Right lobe of liver (tissue), 6 donors: ENCODE measurements at regions not wholly inside any gene's neighbourhood (a gene's known extent, or its start where the extent isn't known, plus 50 kb on each side); places are given as distances from the start of the nearest gene placed in this dataset.

Experiments used
- ATAC-seq, 4 donors: fragments of 200-7000 bp; cut with Tn5 transposase; one replicate each; pipeline ENCODE4 v1.9.1; 2020; ENCODE audit warnings: mild to moderate bottlenecking in 4 of 4, moderate library complexity in 4 of 4
- DNase-seq, 3 donors: peaks; one replicate each; pipeline ENCODE4 v3.0.0-alpha.2; 2020
- H3K27ac ChIP-seq, 3 donors: fragments of 200-600 bp; one replicate each; pipeline ENCODE4 v1.8.0; 2022
- H3K27me3 ChIP-seq, 2 donors: fragments of 200-600 bp; one replicate each; pipeline ENCODE4 v1.8.0; 2022
- H3K36me3 ChIP-seq, 4 donors: fragments of 200-600 bp; sonication (generic) in 1 of 4; one replicate each; pipeline versions ENCODE4 v1.5.1 to v1.8.0; 2017 to 2022; ENCODE audit warnings: control low read depth in 1 of 4
- H3K4me1 ChIP-seq, 4 donors: fragments of 200-600 bp; sonication (generic) in 1 of 4; one replicate each; pipeline versions ENCODE4 v1.5.1 to v1.8.0; 2017 to 2022; ENCODE audit warnings: control low read depth in 1 of 4
- H3K4me3 ChIP-seq, 3 donors: fragments of 200-600 bp; one replicate each; pipeline ENCODE4 v1.8.0; 2022
- H3K9me3 ChIP-seq, 4 donors: fragments of 200-600 bp; sonication (generic) in 1 of 4; one replicate each; pipeline versions ENCODE4 v1.5.1 to v1.8.0; 2017 to 2022; ENCODE audit warnings: control low read depth in 1 of 4
- POLR2A ChIP-seq: fragments of 450-650 bp; IDR thresholded peaks from one replicate; pipeline ENCODE4 v1.6.1; 2017; ENCODE audit warnings: antibody characterized with exemption, mild to moderate bottlenecking
- WGBS: methylation state at CpG from one replicate; pipeline ENCODE4 v1.1.6; 2018; ENCODE audit warnings: low coverage, low lambda C conversion rate; ENCODE audit not compliant: insufficient coverage; ENCODE audit errors: missing lambda C conversion rate; 5-methylcytosine and 5-hydroxymethylcytosine counted together
- intact Hi-C, 2 donors: fragments of 100-400 bp; cut with DNase I; formaldehyde crosslinking; loops; one replicate each; pipeline versions ENCODE4 v1.11.2 to v1.14.1; 2022
- TF ChIP-seq, protein P1 (sequence below), 4 donors: fragments of 200-600 bp in 3 of 4; fragments of 450-650 bp in 1 of 4; IDR thresholded peaks; one replicate each; pipeline versions ENCODE4 v1.5.1 to v1.8.0; 2016 to 2022; ENCODE audit warnings: antibody characterized with exemption in 4 of 4, mild to moderate bottlenecking in 2 of 4
- donor health status: DM: no; HTN: yes; CAD: no.
- donor health status: DM: no; HTN: no; CAD: no.
- donor health status: DM: no; HTN: no; CAD: no.
- donor health status: DM: no; HTN: yes; CAD: no.
- donor health status: DM: no; HTN: yes; CAD: no.

DNA sequence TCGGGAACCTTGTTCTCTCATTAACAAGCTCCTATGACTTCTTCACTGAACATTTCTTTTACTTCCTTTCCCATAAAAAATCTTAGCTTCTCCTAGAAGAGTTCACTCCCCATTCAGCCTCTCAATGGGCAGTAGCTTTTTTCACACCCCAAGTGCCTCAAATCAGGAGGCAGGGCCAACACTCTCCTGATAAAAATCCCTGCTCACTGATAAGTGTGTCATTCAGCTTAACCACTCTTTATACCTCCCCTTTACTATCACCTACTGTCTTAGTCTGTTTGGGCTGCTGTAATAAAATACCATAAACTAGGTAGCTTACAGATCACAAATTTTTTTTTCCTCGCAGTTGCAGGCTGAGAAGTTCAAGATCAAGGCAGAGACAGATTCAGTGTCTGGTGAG is 400.4 kb downstream of the WDR72 start:
- ATAC-seq = no peak

DNA sequence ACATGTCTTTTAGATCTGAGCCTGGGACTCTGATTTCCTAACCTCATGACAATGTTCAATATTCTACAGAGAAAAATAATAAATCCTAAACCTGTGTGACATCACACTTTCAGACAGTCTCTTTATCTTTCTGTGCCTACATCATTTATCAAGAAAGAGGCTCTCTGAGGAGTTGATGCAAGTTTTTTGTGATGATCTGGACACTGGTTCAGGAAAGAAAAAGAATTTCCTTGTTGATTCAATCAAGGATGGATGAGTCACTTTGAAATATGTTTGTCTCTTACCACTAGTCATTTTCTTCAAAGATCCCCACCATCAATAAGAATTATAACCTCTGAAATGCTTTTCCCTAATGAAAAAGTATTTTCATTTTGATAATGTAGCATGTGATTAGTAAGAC is 404.6 kb downstream of the WDR72 start:
- Histone ChIP-seq H3K4me3 (no peak overlapping the region), H3K27ac (no peak overlapping the region), H3K36me3 (no peaks in the 10 kb centered on the region), H3K27me3 (no peaks in the 10 kb centered on the region), H3K4me1 (no peaks in the 10 kb centered on the region), H3K9me3 (no peaks in the 10 kb centered on the region)
- ATAC-seq (no peak), DNase-seq (no peak)
- intact Hi-C loops = no loop called here
- TF ChIP-seq, protein P1, sequence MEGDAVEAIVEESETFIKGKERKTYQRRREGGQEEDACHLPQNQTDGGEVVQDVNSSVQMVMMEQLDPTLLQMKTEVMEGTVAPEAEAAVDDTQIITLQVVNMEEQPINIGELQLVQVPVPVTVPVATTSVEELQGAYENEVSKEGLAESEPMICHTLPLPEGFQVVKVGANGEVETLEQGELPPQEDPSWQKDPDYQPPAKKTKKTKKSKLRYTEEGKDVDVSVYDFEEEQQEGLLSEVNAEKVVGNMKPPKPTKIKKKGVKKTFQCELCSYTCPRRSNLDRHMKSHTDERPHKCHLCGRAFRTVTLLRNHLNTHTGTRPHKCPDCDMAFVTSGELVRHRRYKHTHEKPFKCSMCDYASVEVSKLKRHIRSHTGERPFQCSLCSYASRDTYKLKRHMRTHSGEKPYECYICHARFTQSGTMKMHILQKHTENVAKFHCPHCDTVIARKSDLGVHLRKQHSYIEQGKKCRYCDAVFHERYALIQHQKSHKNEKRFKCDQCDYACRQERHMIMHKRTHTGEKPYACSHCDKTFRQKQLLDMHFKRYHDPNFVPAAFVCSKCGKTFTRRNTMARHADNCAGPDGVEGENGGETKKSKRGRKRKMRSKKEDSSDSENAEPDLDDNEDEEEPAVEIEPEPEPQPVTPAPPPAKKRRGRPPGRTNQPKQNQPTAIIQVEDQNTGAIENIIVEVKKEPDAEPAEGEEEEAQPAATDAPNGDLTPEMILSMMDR (IDR thresholded peaks at IDR 0.05) = no peak
- no peak for TF ChIP-seq POLR2A

More for the DNA sequence above, 400.4 kb downstream of the WDR72 start:
- Histone ChIP-seq H3K27ac (no peak overlapping the region), H3K36me3 (no peaks in the 10 kb centered on the region), H3K9me3 (no peaks in the 10 kb centered on the region), H3K4me3 (no peak overlapping the region), H3K4me1 (no peaks in the 10 kb centered on the region), H3K27me3 (no peaks in the 10 kb centered on the region)
- WGBS = 77% methylated on average over 2 of the region's 2 CpGs
- no peak for DNase-seq
- intact Hi-C loops = no loop called here
- no peak for TF ChIP-seq POLR2A
- TF ChIP-seq, protein P1 (IDR thresholded peaks at IDR 0.05) = no peak

DNA sequence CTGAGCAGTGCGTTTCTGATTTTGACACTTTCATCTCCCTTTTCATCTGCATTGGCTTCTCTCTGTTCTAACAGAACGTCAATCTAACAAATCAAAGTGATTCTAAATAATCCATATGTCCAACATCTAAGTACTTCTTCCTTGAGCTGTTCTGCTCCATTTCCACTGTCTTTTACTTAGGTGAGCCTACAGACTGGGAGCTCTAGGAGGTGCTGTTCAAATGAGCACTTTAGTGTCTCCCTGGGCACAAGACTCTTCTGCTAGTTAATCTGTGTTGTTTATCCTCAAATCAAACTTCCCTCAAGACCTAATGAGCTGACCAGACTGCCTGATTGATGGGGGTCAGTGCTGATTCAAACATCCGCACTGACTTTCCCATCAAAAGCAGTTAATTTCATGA is 408.1 kb downstream of the WDR72 start:
- TF ChIP-seq, protein P1 (IDR thresholded peaks at IDR 0.05) = no peak
- TF ChIP-seq POLR2A = no peak
- no peak overlapping the region for H3K27ac ChIP-seq
- no peak overlapping the region for H3K4me3 ChIP-seq
- DNase-seq (no peak), ATAC-seq (no peak)
- 77% methylated on average over 3 of the region's 3 CpGs for WGBS
- intact Hi-C loops = no loop called here
- no peaks in the 10 kb centered on the region for H3K4me1 ChIP-seq
- H3K9me3 ChIP-seq = no peaks in the 10 kb centered on the region
- no peaks in the 10 kb centered on the region for H3K36me3 ChIP-seq
- no peaks in the 10 kb centered on the region for H3K27me3 ChIP-seq

DNA sequence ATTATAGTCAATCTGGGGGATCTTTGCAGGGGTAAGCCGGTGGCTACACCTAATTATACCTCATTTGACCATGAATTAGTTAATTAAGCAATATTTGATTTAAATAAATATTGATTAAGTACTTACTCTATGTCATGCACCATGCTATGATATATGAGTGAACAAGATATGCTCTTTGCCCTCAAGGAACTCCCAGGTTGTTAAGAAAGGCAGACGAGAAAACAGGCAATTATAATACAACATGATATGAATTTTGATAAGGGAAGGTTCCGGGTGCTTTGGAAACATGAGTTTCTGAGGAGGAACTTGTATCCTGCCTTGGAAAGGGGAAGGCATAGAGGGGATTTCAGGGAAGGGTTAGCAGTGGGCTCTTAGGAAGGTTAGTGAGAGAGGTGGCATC is 412.9 kb downstream of the WDR72 start:
- Histone ChIP-seq H3K9me3 (no peaks in the 10 kb centered on the region), H3K4me1 (no peaks in the 10 kb centered on the region), H3K36me3 (no peaks in the 10 kb centered on the region), H3K27ac (no peak overlapping the region), H3K27me3 (no peaks in the 10 kb centered on the region), H3K4me3 (no peak overlapping the region)
- 73% methylated on average over 3 of the region's 3 CpGs for WGBS
- intact Hi-C loops = no loop called here
- DNase-seq (no peak), ATAC-seq (no peak)
- TF ChIP-seq, protein P1 (IDR thresholded peaks at IDR 0.05) = no peak
- no peak for TF ChIP-seq POLR2A
